ENCODE measurements at regions not wholly inside any gene's neighbourhood (a gene's known extent, or its start where the extent isn't known, plus 50 kb on each side); places are given as distances from the start of the nearest gene placed in this dataset.

GRCh38 chr12:54700301-54700700, 52.1 kb upstream of the DCD start:
- TF ChIP-seq, protein P1, sequence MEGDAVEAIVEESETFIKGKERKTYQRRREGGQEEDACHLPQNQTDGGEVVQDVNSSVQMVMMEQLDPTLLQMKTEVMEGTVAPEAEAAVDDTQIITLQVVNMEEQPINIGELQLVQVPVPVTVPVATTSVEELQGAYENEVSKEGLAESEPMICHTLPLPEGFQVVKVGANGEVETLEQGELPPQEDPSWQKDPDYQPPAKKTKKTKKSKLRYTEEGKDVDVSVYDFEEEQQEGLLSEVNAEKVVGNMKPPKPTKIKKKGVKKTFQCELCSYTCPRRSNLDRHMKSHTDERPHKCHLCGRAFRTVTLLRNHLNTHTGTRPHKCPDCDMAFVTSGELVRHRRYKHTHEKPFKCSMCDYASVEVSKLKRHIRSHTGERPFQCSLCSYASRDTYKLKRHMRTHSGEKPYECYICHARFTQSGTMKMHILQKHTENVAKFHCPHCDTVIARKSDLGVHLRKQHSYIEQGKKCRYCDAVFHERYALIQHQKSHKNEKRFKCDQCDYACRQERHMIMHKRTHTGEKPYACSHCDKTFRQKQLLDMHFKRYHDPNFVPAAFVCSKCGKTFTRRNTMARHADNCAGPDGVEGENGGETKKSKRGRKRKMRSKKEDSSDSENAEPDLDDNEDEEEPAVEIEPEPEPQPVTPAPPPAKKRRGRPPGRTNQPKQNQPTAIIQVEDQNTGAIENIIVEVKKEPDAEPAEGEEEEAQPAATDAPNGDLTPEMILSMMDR (IDR thresholded peaks at IDR 0.05): no peak
- no peak for TF ChIP-seq POLR2A (IDR thresholded peaks at IDR 0.05)
